ENCODE measurements at regions not wholly inside any gene's neighbourhood (a gene's known extent, or its start where the extent isn't known, plus 50 kb on each side); places are given as distances from the start of the nearest gene placed in this dataset.

DNA sequence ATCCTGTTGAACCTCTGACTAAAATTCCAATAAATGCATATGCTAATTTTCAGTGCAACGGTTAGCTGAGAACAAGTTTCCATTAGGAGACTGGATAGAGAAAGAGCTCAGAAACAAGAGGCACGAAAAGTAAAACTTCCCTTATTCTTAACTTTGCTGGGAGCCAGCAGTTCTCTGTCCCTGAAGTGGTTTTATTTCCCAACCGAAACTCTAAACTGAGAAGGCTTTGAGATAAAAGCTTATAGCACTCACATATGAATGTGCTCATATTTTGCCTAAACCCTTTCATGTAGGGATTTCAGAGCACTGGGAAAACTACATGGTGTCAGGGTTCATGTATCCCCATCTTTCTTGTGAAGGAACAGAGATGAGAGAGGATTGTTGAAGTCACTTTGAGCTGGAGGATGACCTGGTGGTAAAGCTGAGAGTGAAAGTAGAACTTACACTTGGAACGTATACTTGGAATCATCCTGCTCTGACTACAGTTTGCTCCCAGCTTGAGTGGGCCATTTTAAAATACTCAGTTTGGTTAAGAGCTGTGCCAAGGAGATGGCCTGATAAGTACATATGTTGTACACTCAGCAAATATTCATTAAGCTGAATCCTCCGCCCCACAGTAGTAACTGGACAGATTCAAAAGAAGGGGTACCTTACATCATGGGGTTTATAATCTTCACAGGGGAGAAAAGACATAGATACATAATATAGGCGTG lies 324.2 kb upstream of the CNR1 start:
- intact Hi-C loops (cut with DNase I), result no loop called here
- ATAC-seq (peak; percentile 48), DNase-seq (peak in 1 of 4 donors; percentile 8)
- H3K27me3 ChIP-seq, result no peaks in the 10 kb centered on the region
- TF ChIP-seq, protein P1, sequence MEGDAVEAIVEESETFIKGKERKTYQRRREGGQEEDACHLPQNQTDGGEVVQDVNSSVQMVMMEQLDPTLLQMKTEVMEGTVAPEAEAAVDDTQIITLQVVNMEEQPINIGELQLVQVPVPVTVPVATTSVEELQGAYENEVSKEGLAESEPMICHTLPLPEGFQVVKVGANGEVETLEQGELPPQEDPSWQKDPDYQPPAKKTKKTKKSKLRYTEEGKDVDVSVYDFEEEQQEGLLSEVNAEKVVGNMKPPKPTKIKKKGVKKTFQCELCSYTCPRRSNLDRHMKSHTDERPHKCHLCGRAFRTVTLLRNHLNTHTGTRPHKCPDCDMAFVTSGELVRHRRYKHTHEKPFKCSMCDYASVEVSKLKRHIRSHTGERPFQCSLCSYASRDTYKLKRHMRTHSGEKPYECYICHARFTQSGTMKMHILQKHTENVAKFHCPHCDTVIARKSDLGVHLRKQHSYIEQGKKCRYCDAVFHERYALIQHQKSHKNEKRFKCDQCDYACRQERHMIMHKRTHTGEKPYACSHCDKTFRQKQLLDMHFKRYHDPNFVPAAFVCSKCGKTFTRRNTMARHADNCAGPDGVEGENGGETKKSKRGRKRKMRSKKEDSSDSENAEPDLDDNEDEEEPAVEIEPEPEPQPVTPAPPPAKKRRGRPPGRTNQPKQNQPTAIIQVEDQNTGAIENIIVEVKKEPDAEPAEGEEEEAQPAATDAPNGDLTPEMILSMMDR (IDR thresholded peaks at IDR 0.05), result no peak
- peaks cover 0 to 2% of the 10 kb centered on the region in 2 donors for H3K9me3 ChIP-seq
- H3K4me3 ChIP-seq, result no peak overlapping the region
- H3K4me1 ChIP-seq, result peaks cover 4 to 5% of the 10 kb centered on the region in 2 donors
- no peaks in the 10 kb centered on the region for H3K36me3 ChIP-seq
- H3K27ac ChIP-seq, result peak overlapping the region; percentile 29 to 53

DNA sequence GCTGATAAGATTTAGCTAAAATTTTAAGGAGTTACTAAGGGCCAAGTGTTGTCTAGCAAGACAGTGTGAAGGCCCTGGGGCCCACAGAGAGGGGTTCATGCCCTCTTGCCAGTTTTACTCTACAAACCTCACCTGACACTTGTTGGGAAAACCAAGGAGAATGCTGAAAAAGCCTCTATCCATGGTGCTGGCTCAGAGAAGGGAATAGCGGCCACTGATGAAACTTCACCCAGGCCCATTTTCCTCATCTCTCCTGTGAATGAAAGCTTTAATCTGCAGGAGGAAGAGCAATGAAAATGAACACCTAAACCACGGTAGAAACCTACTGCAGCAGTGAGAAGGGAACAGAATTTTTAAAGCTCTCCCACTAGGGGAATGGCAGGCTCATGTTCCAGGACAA lies 317.3 kb upstream of the CNR1 start:
- H3K27me3 ChIP-seq, result no peaks in the 10 kb centered on the region
- peaks cover 0 to 10% of the 10 kb centered on the region in 2 donors for H3K9me3 ChIP-seq
- ATAC-seq (no peak), DNase-seq (no peak)
- TF ChIP-seq, protein P1 (IDR thresholded peaks at IDR 0.05), result no peak
- no peaks in the 10 kb centered on the region for H3K36me3 ChIP-seq
- no peak overlapping the region for H3K27ac ChIP-seq
- intact Hi-C loops (cut with DNase I), result no loop called here
- H3K4me1 ChIP-seq, result no peaks in the 10 kb centered on the region
- H3K4me3 ChIP-seq, result no peak overlapping the region

DNA sequence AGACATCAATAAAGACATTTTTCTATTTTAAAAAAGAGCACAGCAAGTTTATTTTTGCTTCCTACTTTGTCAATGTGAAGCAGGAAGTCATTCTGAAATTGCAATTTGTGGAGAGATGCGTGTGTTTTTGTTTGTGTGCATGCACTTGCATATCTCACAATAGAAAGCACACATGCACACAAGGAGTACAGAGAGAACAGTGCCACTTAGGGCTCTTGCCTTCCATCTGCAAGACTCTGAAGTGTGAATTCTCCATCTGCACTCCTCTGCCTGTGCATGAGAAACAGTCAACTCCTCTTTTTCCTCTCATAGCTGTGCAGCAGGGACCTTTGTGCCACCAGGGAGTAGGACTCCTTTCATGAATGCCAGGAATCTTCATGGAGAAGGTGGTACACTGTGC lies 316.3 kb upstream of the CNR1 start:
- TF ChIP-seq, protein P1 (IDR thresholded peaks at IDR 0.05), result no peak
- intact Hi-C loops (cut with DNase I), result no loop called here
- H3K4me3 ChIP-seq, result no peak overlapping the region
- no peaks in the 10 kb centered on the region for H3K36me3 ChIP-seq
- DNase-seq, result no peak
- ATAC-seq, result no peak
- no peaks in the 10 kb centered on the region for H3K27me3 ChIP-seq
- peaks cover 0 to 8% of the 10 kb centered on the region in 2 donors for H3K9me3 ChIP-seq
- H3K4me1 ChIP-seq, result no peaks in the 10 kb centered on the region
- no peak overlapping the region for H3K27ac ChIP-seq

DNA sequence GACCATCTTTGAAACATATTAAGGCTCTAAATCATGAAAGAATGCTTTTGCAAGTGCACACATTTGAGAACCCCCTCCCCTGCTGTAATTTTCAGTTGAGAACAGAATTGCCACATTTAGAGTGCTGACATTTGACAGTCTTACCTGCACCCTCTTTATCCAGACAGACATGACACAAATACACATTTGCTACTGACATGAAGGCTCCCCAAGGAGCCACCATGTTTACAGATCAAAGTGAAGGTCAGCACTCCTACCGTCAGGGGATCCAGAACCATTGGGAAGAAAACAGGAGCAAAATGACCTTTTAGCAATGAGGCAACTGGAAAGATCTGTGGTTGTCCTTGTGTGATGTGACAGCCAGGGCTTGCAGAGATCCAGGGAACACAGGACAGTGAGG lies 315.4 kb upstream of the CNR1 start:
- Histone ChIP-seq H3K4me1 (no peaks in the 10 kb centered on the region), H3K27ac (no peak overlapping the region), H3K27me3 (no peaks in the 10 kb centered on the region), H3K4me3 (no peak overlapping the region), H3K36me3 (no peaks in the 10 kb centered on the region), H3K9me3 (peaks cover 0 to 8% of the 10 kb centered on the region in 2 donors)
- ATAC-seq (no peak), DNase-seq (no peak)
- TF ChIP-seq, protein P1 (IDR thresholded peaks at IDR 0.05), result no peak
- intact Hi-C loops (cut with DNase I), result no loop called here

DNA sequence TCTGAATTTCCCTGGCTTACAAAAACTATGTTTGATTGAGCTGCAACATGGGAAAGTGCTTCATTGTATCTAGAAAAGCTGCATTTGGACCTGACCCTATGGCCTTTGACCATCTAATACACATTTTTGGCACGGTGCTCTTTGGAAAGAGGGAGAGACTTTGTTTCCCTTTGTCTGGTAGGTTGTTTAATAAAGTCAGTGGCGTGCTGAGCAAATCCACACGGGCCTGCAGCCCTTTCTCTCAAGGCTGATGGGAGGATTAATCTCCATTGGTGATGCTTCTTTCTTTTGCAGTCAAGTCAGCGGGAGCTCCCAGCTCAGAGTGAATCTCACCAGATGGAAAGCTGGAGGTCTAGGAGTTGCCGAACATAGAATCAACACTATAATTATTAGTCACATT lies 314.7 kb upstream of the CNR1 start:
- Histone ChIP-seq H3K9me3 (peaks cover 0 to 8% of the 10 kb centered on the region in 2 donors), H3K27me3 (no peaks in the 10 kb centered on the region), H3K36me3 (no peaks in the 10 kb centered on the region), H3K27ac (no peak overlapping the region), H3K4me1 (no peaks in the 10 kb centered on the region), H3K4me3 (no peak overlapping the region)
- TF ChIP-seq, protein P1 (IDR thresholded peaks at IDR 0.05), result no peak
- intact Hi-C loops (cut with DNase I), result no loop called here
- DNase-seq (no peak), ATAC-seq (no peak)

Measured in left lung (tissue), 4 donors.